ENCODE measurements at regions not wholly inside any gene's neighbourhood (a gene's known extent, or its start where the extent isn't known, plus 50 kb on each side); places are given as distances from the start of the nearest gene placed in this dataset.

DNA sequence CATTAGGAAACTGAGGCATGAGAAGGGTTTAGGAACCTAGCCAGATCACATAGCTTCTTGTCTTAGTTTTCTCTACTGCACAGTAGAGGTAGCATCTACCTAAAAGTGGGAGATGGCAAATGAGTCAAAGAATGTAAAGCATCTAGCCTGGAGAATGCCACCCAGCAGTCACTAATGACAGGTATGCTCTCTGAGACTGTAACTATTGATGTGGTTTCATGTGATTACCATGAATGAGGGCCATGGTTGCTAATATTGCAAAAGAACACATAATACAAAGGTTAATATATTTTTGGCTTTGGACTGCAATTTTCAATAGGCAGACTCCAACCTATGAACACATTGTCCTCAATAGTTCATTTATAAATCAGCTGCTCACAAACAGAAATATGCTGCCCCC, 389.9 kb downstream of the GRIN2B start:
- Histone ChIP-seq H3K9ac (ENCODE audit: control insufficient read depth, insufficient read depth, low read length) (no peak overlapping the region), H3K36me3 (ENCODE audit: control insufficient read depth in 2 of 2, insufficient read depth in 2 of 2, low read length in 1 of 2) (no peaks in the 10 kb centered on the region), H3K79me2 (ENCODE audit: control insufficient read depth, insufficient read depth, low read length) (no peaks in the 10 kb centered on the region), H3K27ac (ENCODE audit: control insufficient read depth, insufficient read depth) (no peak overlapping the region), H3K4me2 (ENCODE audit: control insufficient read depth, insufficient read depth) (no peak overlapping the region), H2AFZ (ENCODE audit: control insufficient read depth, low read depth, low read length) (no peak overlapping the region), H3K4me3 (no peak overlapping the region), H4K20me1 (ENCODE audit: control insufficient read depth, insufficient read depth) (no peaks in the 10 kb centered on the region), H3K9me3 (replicated peaks; ENCODE audit: control insufficient read depth, insufficient read depth, low read length) (no peaks in the 10 kb centered on the region; the same call in 2 of the 3 replicates), H3K4me1 (ENCODE audit: control insufficient read depth, insufficient read depth, low read length) (no peaks in the 10 kb centered on the region; the same call in 1 of the 2 replicates), H3K27me3 (replicated peaks in 1 of 2; ENCODE audit: control insufficient read depth in 2 of 2, insufficient read depth in 2 of 2, low read length in 1 of 2) (peaks cover 0 to 2% of the 10 kb centered on the region in 2 experiments; a peak in 1 of 4 replicates)
- ATAC-seq (peak; percentile 27), DNase-seq (ENCODE audit: low read depth, low spot score) (no peak), FAIRE-seq (no peak)
- in situ Hi-C loops (cut with MboI) (no loop called here), intact Hi-C loops (cut with micrococcal nuclease; ENCODE audit: unreplicated experiment) (loop anchor here (5.0 kb wide), 1 partner anchor 119 kb away; no protein-coding TSS in a partner anchor)
- CTCF ChIA-PET, result interaction anchor here (0.7 to 6.7 kb wide), 11 partner anchors 12 to 576 kb away, joined by 3 to 71 read pairs (median 4); no protein-coding TSS in a partner anchor
- no TSS peak for BruUV-seq (replicated peaks)
- POLR2A ChIA-PET, result interaction anchor here (0.8 to 2.7 kb wide), 4 partner anchors 54 to 97 kb away, joined by 3 to 12 read pairs (median 6); no protein-coding TSS in a partner anchor
- SMC1A ChIA-PET (ENCODE audit: uncharacterized antibody, unreplicated experiment), result interaction anchor here (0.7 to 5.8 kb wide), 15 partner anchors 11 to 801 kb away, joined by 3 to 88 read pairs (median 4); no protein-coding TSS in a partner anchor
- RAD21 ChIA-PET (ENCODE audit: unreplicated experiment), result interaction anchor here (0.7 to 5.3 kb wide), 12 partner anchors 9 to 229 kb away, joined by 3 to 72 read pairs (median 4); no protein-coding TSS in a partner anchor
- TF ChIP-seq BRCA1 (IDR thresholded peaks at IDR 0.05; ENCODE audit: low read depth, low read length) (no peak), RELA (IDR thresholded peaks at IDR 0.05; ENCODE audit: borderline replicate concordance, partially characterized antibody) (peak; percentile 13)

DNA sequence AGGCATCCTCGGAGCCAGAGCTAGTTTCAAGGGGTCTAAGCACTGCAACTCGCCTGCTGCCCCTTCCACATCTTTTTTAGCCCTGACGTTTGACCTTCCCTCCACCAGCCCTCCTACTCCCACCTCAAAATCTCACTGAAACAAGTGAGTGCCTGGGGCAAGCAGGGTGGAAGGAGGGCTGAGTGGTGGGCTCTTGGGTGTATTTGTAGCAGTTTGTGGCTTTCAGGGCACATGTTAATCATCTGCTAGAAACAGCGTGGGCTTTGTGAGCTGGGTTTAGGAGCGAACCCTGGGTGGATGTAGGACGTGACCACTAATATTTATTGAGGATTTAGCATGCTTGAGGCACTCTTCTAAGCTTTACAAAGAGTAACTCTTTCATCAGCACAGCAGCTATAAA, 390.3 kb downstream of the GRIN2B start:
- H2AFZ ChIP-seq (ENCODE audit: control insufficient read depth, low read depth, low read length), result no peak overlapping the region
- peaks cover 0 to 5% of the 10 kb centered on the region in 2 experiments; a peak in 1 of 4 replicates for H3K27me3 ChIP-seq (replicated peaks in 1 of 2; ENCODE audit: control insufficient read depth in 2 of 2, insufficient read depth in 2 of 2, low read length in 1 of 2)
- TF ChIP-seq SMAD1 (IDR thresholded peaks at IDR 0.05; ENCODE audit: low read depth, partially characterized antibody) (no peak), ZNF24 (IDR thresholded peaks at IDR 0.05) (no peak), STAT3 (IDR thresholded peaks at IDR 0.05; ENCODE audit: low read depth, low read length) (no peak), MEF2A (IDR thresholded peaks at IDR 0.05; ENCODE audit: insufficient read depth, low read depth, low read length) (no peak), CBX5 (IDR thresholded peaks at IDR 0.05; ENCODE audit: low read depth) (no peak), POLR2AphosphoS2 (IDR thresholded peaks at IDR 0.05; ENCODE audit: low read depth, low read length) (no peak), NR2F1 (conservative IDR thresholded peaks at IDR 0.05) (0 out of 2 replicates have a peak, but pooled peaks have one; percentile 24)
- TF ChIP-seq, protein P1, sequence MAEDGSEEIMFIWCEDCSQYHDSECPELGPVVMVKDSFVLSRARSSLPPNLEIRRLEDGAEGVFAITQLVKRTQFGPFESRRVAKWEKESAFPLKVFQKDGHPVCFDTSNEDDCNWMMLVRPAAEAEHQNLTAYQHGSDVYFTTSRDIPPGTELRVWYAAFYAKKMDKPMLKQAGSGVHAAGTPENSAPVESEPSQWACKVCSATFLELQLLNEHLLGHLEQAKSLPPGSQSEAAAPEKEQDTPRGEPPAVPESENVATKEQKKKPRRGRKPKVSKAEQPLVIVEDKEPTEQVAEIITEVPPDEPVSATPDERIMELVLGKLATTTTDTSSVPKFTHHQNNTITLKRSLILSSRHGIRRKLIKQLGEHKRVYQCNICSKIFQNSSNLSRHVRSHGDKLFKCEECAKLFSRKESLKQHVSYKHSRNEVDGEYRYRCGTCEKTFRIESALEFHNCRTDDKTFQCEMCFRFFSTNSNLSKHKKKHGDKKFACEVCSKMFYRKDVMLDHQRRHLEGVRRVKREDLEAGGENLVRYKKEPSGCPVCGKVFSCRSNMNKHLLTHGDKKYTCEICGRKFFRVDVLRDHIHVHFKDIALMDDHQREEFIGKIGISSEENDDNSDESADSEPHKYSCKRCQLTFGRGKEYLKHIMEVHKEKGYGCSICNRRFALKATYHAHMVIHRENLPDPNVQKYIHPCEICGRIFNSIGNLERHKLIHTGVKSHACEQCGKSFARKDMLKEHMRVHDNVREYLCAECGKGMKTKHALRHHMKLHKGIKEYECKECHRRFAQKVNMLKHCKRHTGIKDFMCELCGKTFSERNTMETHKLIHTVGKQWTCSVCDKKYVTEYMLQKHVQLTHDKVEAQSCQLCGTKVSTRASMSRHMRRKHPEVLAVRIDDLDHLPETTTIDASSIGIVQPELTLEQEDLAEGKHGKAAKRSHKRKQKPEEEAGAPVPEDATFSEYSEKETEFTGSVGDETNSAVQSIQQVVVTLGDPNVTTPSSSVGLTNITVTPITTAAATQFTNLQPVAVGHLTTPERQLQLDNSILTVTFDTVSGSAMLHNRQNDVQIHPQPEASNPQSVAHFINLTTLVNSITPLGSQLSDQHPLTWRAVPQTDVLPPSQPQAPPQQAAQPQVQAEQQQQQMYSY (CRISPR knock-in tag; IDR thresholded peaks at IDR 0.05), result no peak
- TF ChIP-seq, protein P2, sequence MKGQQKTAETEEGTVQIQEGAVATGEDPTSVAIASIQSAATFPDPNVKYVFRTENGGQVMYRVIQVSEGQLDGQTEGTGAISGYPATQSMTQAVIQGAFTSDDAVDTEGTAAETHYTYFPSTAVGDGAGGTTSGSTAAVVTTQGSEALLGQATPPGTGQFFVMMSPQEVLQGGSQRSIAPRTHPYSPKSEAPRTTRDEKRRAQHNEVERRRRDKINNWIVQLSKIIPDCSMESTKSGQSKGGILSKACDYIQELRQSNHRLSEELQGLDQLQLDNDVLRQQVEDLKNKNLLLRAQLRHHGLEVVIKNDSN (IDR thresholded peaks at IDR 0.05; ENCODE audit: borderline replicate concordance, extremely low read length, insufficient read depth, low read depth, low read length), result no peak
- H3K9ac ChIP-seq (ENCODE audit: control insufficient read depth, insufficient read depth, low read length), result no peak overlapping the region
- in situ Hi-C loops (cut with MboI) (no loop called here), intact Hi-C loops (cut with micrococcal nuclease; ENCODE audit: unreplicated experiment) (loop anchor here (5.0 kb wide), 1 partner anchor 119 kb away; no protein-coding TSS in a partner anchor)
- RAD21 ChIA-PET (ENCODE audit: unreplicated experiment), result interaction anchor here (0.9 to 5.3 kb wide), 7 partner anchors 9 to 229 kb away, joined by 3 to 72 read pairs (median 6); no protein-coding TSS in a partner anchor
- no peaks in the 10 kb centered on the region for H4K20me1 ChIP-seq (ENCODE audit: control insufficient read depth, insufficient read depth)
- no peak for ATAC-seq
- no TSS peak for BruUV-seq (replicated peaks)
- H3K27ac ChIP-seq (ENCODE audit: control insufficient read depth, insufficient read depth), result no peak overlapping the region
- 33% methylated on average over 6 of the region's 6 CpGs for WGBS (ENCODE audit: insufficient coverage, insufficient replicate concordance, low lambda C conversion rate, missing lambda C conversion rate)
- H3K4me2 ChIP-seq (ENCODE audit: control insufficient read depth, insufficient read depth), result no peak overlapping the region
- H3K4me3 ChIP-seq, result no peak overlapping the region
- H3K36me3 ChIP-seq (ENCODE audit: control insufficient read depth in 2 of 2, insufficient read depth in 2 of 2, low read length in 1 of 2), result no peaks in the 10 kb centered on the region
- H3K79me2 ChIP-seq (ENCODE audit: control insufficient read depth, insufficient read depth, low read length), result no peaks in the 10 kb centered on the region
- H3K4me1 ChIP-seq (ENCODE audit: control insufficient read depth, insufficient read depth, low read length), result no peaks in the 10 kb centered on the region; the same call in 1 of the 2 replicates
- no peak for DNase-seq (ENCODE audit: low read depth, low spot score)
- CTCF ChIA-PET, result interaction anchor here (0.7 to 6.7 kb wide), 5 partner anchors 14 to 576 kb away, joined by 3 to 71 read pairs (median 5); no protein-coding TSS in a partner anchor
- SMC1A ChIA-PET (ENCODE audit: uncharacterized antibody, unreplicated experiment), result interaction anchor here (0.9 to 5.8 kb wide), 9 partner anchors 10 to 118 kb away, joined by 3 to 88 read pairs (median 7); no protein-coding TSS in a partner anchor
- POLR2A ChIA-PET, result interaction anchor here (0.8 to 2.7 kb wide), 4 partner anchors 53 to 97 kb away, joined by 3 to 12 read pairs (median 6); no protein-coding TSS in a partner anchor
- no peak for FAIRE-seq
- no peaks in the 10 kb centered on the region; the same call in 2 of the 3 replicates for H3K9me3 ChIP-seq (replicated peaks; ENCODE audit: control insufficient read depth, insufficient read depth, low read length)

Data from GM12878 (cell line).